PC-9 (cell line): ENCODE measurements at regions not wholly inside any gene's neighbourhood (a gene's known extent, or its start where the extent isn't known, plus 50 kb on each side); places are given as distances from the start of the nearest gene placed in this dataset.
"Not testable (repeated sequence)": the region's sequence is repeated elsewhere in the genome, so short reads cannot be mapped to it uniquely, and the experiment has no call there.

Experiments
- EZH2 ChIP-seq: fragments of 200-600 bp; sonication (generic); IDR thresholded peaks from 2 replicates; pipeline ENCODE4 v1.8.0; 2017; ENCODE audit warnings: antibody characterized with exemption, low read depth
- TF ChIP-seq, protein P1 (sequence below): fragments of 200-600 bp; sonication (generic); conservative IDR thresholded peaks from 2 replicates; pipeline ENCODE4 v1.6.1; 2017; ENCODE audit warnings: mixed run types, antibody characterized with exemption, mild to moderate bottlenecking, moderate library complexity

GRCh38 chr10:100651099-100651498 lies 94.3 kb upstream of the PAX2 start:
- TF ChIP-seq, protein P1, sequence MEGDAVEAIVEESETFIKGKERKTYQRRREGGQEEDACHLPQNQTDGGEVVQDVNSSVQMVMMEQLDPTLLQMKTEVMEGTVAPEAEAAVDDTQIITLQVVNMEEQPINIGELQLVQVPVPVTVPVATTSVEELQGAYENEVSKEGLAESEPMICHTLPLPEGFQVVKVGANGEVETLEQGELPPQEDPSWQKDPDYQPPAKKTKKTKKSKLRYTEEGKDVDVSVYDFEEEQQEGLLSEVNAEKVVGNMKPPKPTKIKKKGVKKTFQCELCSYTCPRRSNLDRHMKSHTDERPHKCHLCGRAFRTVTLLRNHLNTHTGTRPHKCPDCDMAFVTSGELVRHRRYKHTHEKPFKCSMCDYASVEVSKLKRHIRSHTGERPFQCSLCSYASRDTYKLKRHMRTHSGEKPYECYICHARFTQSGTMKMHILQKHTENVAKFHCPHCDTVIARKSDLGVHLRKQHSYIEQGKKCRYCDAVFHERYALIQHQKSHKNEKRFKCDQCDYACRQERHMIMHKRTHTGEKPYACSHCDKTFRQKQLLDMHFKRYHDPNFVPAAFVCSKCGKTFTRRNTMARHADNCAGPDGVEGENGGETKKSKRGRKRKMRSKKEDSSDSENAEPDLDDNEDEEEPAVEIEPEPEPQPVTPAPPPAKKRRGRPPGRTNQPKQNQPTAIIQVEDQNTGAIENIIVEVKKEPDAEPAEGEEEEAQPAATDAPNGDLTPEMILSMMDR: not testable (repeated sequence)
- TF ChIP-seq EZH2: not testable (repeated sequence)
